GM19239 (cell line): ENCODE measurements at regions not wholly inside any gene's neighbourhood (a gene's known extent, or its start where the extent isn't known, plus 50 kb on each side); places are given as distances from the start of the nearest gene placed in this dataset.
"Not testable (repeated sequence)": the region's sequence is repeated elsewhere in the genome, so short reads cannot be mapped to it uniquely, and the experiment has no call there.

Experiments
- DNase-seq: peaks from one replicate; pipeline ENCODE4 v3.0.0; 2011; ENCODE audit warnings: low spot score; ENCODE audit not compliant: insufficient read length
- FAIRE-seq: peaks from 2 replicates; lab custom pipeline; 2011; peaks lifted over from hg19 to GRCh38; lab: Jason Lieb, UNC

- FAIRE-seq (no peak), DNase-seq (no peak)
These were observed 737.9 kb upstream of the BCHE start for GRCh38 chr3:166575161-166575560.

- DNase-seq, FAIRE-seq: not testable (repeated sequence)
These were observed 734.5 kb upstream of the BCHE start for GRCh38 chr3:166571686-166572085.

- FAIRE-seq (no peak), DNase-seq (no peak)
These were observed 732.9 kb upstream of the BCHE start for GRCh38 chr3:166570102-166570501.

GRCh38 chr3:166569589-166569988 lies 732.4 kb upstream of the BCHE start:
- DNase-seq (no peak), FAIRE-seq (no peak)

- no peak for DNase-seq
- no peak for FAIRE-seq
These were observed 723.0 kb upstream of the BCHE start for GRCh38 chr3:166560253-166560652.

GRCh38 chr3:166556955-166557354 lies 719.7 kb upstream of the BCHE start:
- DNase-seq (no peak), FAIRE-seq (no peak)

GRCh38 chr3:166554023-166554422 lies 716.8 kb upstream of the BCHE start:
- FAIRE-seq (no peak), DNase-seq (no peak)

GRCh38 chr3:166533740-166534139 lies 696.5 kb upstream of the BCHE start:
- DNase-seq = no peak
- no peak for FAIRE-seq

GRCh38 chr3:166531730-166532129 lies 694.5 kb upstream of the BCHE start:
- DNase-seq = no peak
- no peak for FAIRE-seq

- no peak for FAIRE-seq
- no peak for DNase-seq
These were observed 690.1 kb upstream of the BCHE start for GRCh38 chr3:166527325-166527724.

GRCh38 chr3:166526881-166527280 lies 689.7 kb upstream of the BCHE start:
- DNase-seq (no peak), FAIRE-seq (no peak)

GRCh38 chr3:166522017-166522416 lies 684.8 kb upstream of the BCHE start:
- DNase-seq = no peak
- no peak for FAIRE-seq

GRCh38 chr3:166519443-166519842 lies 682.2 kb upstream of the BCHE start:
- no peak for DNase-seq
- FAIRE-seq = no peak

- DNase-seq (no peak), FAIRE-seq (no peak)
These were observed 680.8 kb upstream of the BCHE start for GRCh38 chr3:166518040-166518439.

GRCh38 chr3:166510382-166510781 lies 673.2 kb upstream of the BCHE start:
- DNase-seq = no peak
- FAIRE-seq = no peak

GRCh38 chr3:166500420-166500819 lies 663.2 kb upstream of the BCHE start:
- not testable (repeated sequence) for FAIRE-seq

GRCh38 chr3:166499636-166500035 lies 662.4 kb upstream of the BCHE start:
- no peak for FAIRE-seq
- no peak for DNase-seq

More at GRCh38 chr3:166500420-166500819, 663.2 kb upstream of the BCHE start:
- not testable (repeated sequence) for DNase-seq

GRCh38 chr3:166498446-166498845 lies 661.2 kb upstream of the BCHE start:
- FAIRE-seq (no peak), DNase-seq (no peak)

- FAIRE-seq = no peak
- DNase-seq = no peak
These were observed 652.6 kb upstream of the BCHE start for GRCh38 chr3:166489826-166490225.

GRCh38 chr3:166488977-166489672 lies 651.9 kb upstream of the BCHE start:
- no peak for DNase-seq
- FAIRE-seq = no peak

GRCh38 chr3:166484470-166484869 lies 647.2 kb upstream of the BCHE start:
- FAIRE-seq = no peak
- no peak for DNase-seq

- DNase-seq = no peak
- FAIRE-seq = no peak
These were observed 644.1 kb upstream of the BCHE start for GRCh38 chr3:166481340-166481739.
